ENCODE measurements at regions not wholly inside any gene's neighbourhood (a gene's known extent, or its start where the extent isn't known, plus 50 kb on each side); places are given as distances from the start of the nearest gene placed in this dataset.

GRCh38 chr2:49265471-49265870 is 111.2 kb upstream of the FSHR start:
- no peaks in the 10 kb centered on the region for H3K36me3 ChIP-seq (ENCODE audit: control insufficient read depth in 1 of 2, insufficient read depth in 2 of 2, low read length in 2 of 2)
- no peak overlapping the region for H3K4me2 ChIP-seq (ENCODE audit: low read length)
- RAD21 ChIA-PET (ENCODE audit: low non-redundant PET in 1 of 2, low total read pairs in 2 of 2, uncharacterized antibody in 2 of 2, unreplicated experiment in 2 of 2), result no interaction called here
- no peaks in the 10 kb centered on the region for H3K9me2 ChIP-seq (ENCODE audit: insufficient read depth)
- H3K9me3 ChIP-seq (ENCODE audit: control insufficient read depth in 1 of 2, insufficient read depth in 1 of 2, low read depth in 1 of 2, low read length in 2 of 2), result peaks cover 0 to 4% of the 10 kb centered on the region in 2 experiments; a peak in 2 of 4 replicates
- H2AFZ ChIP-seq (ENCODE audit: low read depth, low read length, poor library complexity, severe bottlenecking), result no peak overlapping the region
- ATAC-seq (no peak), DNase-seq (ENCODE audit: low read depth, low spot score) (no peak)
- H3K27ac ChIP-seq (ENCODE audit: low read depth, low read length), result no peak overlapping the region
- no peaks in the 10 kb centered on the region for H3K27me3 ChIP-seq (ENCODE audit: insufficient read depth, low read length)
- no peak overlapping the region for H3K4me3 ChIP-seq (replicated peaks in 1 of 2; ENCODE audit: low read depth in 1 of 2, low read length in 2 of 2)
- no peaks in the 10 kb centered on the region for H3K79me2 ChIP-seq (ENCODE audit: insufficient read depth, low read length)
- intact Hi-C loops (cut with micrococcal nuclease), result no loop called here
- CTCF ChIA-PET, result no interaction called here
- no peaks in the 10 kb centered on the region for H4K20me1 ChIP-seq (ENCODE audit: insufficient read depth)
- no peaks in the 10 kb centered on the region for H3K4me1 ChIP-seq (ENCODE audit: control insufficient read depth in 1 of 2, insufficient read depth in 2 of 2, low read length in 2 of 2)
- TF ChIP-seq EZH2phosphoT487 (IDR thresholded peaks at IDR 0.05; ENCODE audit: borderline replicate concordance) (no peak), JUND (IDR thresholded peaks at IDR 0.05) (no peak), ZNF274 (IDR thresholded peaks at IDR 0.05; ENCODE audit: low read depth, low read length) (no peak), CBX3 (IDR thresholded peaks at IDR 0.05; ENCODE audit: low read depth) (no peak), SP1 (IDR thresholded peaks at IDR 0.05; ENCODE audit: low read depth) (no peak), REST (IDR thresholded peaks at IDR 0.05; ENCODE audit: low read depth) (no peak), ATF3 (IDR thresholded peaks at IDR 0.05) (no peak), ELF1 (IDR thresholded peaks at IDR 0.05; ENCODE audit: borderline replicate concordance, low read depth) (no peak), SRF (IDR thresholded peaks at IDR 0.05; ENCODE audit: low read depth) (no peak)
- BruUV-seq (replicated peaks), result no TSS peak
- POLR2A ChIA-PET, result no interaction called here
- no peak overlapping the region for H3K9ac ChIP-seq (ENCODE audit: low read length)
